CD4-positive, alpha-beta T cell treated with Interferon gamma for 1 hour (primary cell): ENCODE measurements at regions not wholly inside any gene's neighbourhood (a gene's known extent, or its start where the extent isn't known, plus 50 kb on each side); places are given as distances from the start of the nearest gene placed in this dataset.
A peak's percentile ranks its signal among the peaks of the same experiment; 100 is the strongest.

Experiments
- DNase-seq: peaks from one replicate; pipeline ENCODE4 v3.0.0-alpha.2; 2020

- DNase-seq: peak; percentile 14
These were observed 110.9 kb downstream of the HFE start for GRCh38 chr6:26197933-26198721.

GRCh38 chr6:26198722-26199056 is 111.5 kb downstream of the HFE start:
- DNase-seq: peak; percentile 73

GRCh38 chr6:26199057-26199772 is 112.0 kb downstream of the HFE start:
- DNase-seq: peak; percentile 71

- no peak for DNase-seq
These were observed 112.8 kb downstream of the HFE start for GRCh38 chr6:26199773-26200764.

DNA sequence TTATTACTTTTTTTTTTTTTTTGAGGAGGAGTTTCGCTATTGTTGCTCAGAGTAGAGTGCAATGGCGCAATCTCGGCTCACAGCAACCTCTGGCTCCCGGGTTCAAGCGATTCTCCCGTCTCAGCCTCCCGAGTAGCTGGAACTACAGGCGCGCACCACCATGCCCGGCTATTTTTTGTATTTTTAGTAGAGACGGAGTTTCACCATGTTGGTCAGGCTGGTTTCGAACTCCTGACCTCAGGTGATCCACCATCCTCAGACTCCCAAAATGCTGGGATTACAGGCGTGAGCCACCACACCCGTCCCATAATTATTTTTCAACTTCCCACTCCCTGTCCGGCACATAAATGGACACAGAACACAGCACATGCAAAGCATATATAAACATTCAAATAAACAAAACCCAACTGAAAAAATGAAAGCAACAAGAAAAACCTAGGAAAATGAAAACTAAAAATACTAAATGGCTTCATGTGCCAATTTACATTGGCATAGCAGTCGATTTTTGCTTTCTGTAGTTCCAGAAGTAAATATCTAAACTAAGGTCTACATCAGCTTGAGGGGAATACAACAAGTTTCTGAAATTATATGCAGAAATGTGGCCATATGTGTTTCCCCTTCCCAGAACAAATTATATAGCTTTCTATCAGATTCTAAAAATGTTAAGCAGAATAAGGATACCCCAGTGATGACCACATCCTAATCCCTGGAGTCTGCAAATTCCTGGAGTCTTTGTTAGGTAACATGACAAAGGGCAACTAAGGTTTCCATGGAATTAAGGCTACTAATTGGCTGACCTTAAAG is 113.9 kb downstream of the HFE start:
- DNase-seq: no peak

GRCh38 chr6:26202201-26202611 is 115.0 kb downstream of the HFE start:
- DNase-seq: no peak

DNA sequence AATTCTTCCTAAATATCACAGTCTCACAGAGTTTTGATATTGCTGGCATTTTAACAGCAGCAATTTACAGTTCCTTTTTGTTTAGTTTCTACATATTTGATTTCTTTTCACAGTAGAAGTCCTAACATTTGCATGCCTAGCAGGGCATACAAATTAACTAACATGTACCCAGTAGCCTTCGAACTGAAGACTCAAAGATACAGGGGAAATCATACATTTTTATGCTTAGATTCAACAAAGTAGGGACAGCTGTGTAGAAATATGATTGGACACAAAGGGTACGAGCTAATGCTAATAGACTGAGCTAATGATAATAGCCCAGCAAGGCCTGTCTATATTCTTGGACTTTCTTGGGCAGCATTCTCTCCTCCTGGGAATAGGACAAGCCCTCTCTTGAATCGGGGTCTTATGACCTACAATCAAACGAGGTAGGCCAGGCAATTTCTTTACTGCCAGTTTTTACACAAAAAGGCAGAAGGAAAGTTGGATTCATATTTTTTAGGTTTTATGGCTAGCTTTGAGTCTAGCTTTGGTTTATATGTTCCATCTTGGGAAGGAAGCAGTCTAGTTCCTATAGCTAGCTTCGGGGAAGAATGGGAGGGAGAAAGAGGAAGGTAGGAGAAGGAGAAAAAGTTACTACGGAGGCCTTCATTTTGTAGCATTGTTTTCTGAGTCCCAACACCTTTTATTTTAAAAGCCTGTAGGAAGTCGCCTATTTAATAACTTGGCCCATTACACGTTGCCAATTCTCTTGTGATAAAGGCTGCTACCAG is 115.8 kb downstream of the HFE start:
- no peak for DNase-seq

DNA sequence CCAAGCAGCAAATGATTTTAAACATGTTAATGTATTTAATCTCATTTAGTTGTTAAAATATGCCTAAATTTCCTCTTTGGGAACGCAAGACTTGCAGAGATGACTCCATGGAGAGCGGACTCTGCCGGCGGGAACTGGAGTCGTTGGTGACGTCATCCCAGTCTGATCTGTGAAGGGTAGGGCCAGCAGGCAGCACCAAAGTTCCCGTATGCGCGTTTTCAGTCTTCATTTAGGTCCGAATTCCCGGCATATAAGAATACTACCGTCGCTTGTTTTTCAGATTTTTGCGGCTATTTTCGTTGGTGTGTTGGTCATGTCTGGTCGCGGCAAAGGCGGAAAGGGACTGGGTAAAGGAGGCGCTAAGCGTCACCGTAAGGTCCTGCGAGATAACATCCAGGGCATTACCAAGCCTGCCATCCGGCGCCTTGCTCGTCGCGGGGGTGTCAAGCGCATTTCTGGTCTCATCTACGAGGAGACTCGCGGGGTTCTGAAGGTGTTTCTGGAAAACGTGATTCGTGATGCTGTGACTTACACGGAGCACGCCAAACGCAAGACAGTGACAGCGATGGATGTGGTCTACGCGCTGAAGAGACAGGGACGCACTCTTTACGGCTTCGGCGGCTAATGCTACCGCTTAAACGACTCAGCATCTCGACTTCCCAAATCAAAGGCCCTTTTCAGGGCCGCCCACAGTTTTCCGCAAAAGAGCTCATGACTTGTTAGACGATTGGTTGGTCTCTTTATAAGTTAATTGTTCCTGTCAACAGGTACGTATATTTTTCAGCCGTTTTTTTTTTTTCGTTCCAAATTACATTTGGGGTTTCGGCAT is 117.3 kb downstream of the HFE start:
- DNase-seq: peak; percentile 93

GRCh38 chr6:26205161-26205624 is 118.0 kb downstream of the HFE start:
- peak; percentile 89 for DNase-seq

DNA sequence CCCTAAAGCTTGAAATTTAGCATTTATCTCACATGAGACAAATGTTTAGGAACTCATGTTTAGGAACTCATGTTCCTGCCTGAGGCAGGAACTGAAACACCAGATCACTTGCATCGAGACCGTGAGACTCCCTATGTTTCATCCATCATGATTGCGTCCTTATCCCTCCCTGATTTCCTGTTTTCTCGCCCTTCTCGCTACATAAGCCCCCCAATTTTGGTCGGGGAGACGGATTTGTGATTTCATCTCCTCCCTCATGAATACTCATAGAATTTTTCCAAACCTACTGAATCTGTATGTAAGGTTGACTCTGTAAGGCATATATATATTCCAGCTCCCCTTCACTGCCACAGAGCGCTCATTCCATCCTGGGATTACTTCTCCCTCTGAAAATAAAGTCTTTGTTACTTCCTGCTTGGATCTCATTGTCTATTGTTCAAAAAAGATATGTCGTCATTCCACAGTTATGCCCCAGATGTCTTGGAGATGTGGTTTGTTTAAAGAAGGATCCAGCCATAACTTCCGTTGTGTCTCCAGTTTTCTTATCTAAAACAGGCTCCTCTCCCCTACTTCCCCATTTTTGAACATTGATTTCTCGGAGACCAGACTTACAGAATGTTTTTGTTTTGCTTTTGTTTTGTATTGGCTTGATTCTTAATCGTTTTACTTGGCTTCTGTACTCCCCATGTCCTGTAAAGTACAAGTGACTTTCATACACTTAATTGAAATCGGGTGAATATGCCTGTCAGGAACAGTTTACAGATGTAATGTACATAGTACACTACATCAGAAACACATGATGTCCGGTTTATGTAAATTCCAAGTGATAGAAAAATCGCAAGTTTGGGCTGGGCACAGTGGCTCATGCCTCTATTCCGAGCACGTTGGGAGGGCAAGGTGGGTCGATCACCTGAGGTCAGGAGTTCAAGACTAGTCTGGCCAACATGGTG is 118.7 kb downstream of the HFE start:
- DNase-seq: no peak

DNA sequence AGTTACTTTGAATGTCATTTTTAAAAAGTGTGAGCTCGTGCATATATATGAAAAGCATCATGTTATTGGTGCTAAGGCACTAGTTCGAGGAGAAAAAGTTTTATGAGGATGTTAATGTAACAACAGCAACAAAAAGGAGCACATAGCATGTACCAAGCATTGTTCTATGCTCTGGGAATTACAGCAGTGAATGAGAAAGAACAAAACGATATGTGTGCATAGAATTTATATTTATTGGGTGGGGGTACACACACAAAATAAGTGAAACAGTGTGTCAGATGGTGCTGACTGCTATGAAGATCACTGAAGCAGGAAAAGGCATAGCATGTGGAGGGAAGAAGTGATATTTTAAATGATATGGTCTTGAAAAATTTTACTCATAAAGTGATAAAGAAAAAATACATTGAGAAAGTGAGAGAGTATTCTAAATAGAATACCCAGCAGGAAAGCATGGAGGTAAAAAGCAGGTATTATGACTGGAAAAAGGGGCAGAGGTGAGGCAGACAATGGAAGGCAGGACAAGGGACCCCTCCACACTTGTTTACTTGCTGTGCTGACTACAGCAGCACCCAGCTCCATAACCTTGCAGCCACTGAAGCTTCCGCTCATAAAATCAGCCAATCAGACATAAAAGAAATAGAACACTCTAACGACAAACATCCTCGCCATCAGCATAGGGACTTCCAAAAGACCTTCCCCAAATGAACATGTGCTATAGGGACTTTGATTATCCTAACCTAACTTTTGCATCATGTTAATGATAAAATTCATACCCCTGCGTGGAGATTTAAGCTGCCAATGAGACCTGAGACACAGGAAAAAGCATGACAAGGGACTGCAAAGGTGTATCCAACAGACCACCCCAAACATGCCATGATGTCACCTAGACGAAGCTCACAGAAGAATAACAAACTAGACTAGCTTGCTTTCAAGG is 119.9 kb downstream of the HFE start:
- DNase-seq: no peak

GRCh38 chr6:26211963-26212362 is 124.7 kb downstream of the HFE start:
- no peak for DNase-seq

GRCh38 chr6:26213334-26214075 is 126.3 kb downstream of the HFE start:
- DNase-seq: no peak

DNA sequence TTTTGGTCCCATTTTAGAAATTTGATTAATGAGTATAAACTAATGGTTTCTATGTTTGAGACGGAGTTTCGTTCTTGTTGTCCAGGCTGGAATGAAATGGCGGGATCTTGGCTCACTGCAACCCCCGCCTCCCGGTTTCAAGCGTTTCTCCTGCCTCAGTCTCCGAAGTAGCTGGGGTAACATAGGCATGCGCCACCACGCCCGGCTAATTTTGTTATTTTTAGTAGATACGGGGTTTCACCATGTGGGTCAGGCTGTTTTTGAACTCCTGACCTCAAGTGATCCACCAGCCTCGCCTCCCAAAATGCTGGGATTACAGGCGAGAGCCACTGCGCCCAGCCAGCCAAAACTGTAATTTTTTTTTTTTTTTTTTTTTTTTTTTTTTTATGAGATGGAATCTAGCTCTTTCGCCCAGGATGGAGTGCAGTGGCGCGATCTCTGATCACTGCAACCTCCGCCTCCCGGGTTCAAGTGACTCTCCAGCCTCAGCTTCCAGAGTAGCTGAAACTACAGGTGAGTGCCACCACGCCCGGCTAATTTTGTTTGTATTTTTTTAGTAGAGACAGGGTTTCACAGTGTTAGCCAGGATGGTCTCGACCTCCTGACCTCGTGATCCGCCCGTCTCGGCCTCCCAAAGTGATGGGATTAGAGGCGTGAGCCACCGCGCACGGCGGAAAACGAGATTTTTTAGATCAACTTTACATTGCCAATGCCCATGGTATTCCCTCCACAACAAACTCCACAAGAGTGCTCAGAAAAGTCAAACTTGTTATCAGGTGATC is 127.8 kb downstream of the HFE start:
- DNase-seq: no peak

- no peak for DNase-seq
These were observed 128.5 kb downstream of the HFE start for GRCh38 chr6:26215585-26216358.
